Neural crest cell (in vitro differentiated cells): ENCODE measurements at regions not wholly inside any gene's neighbourhood (a gene's known extent, or its start where the extent isn't known, plus 50 kb on each side); places are given as distances from the start of the nearest gene placed in this dataset.

Experiments
- DNase-seq: peaks from one replicate; pipeline ENCODE4 v3.0.0; 2021; ENCODE audit warnings: low read depth, mixed read lengths, low spot score
- H3K27ac Mint-ChIP-seq: one replicate; pipeline ENCODE4 v1.8.0; 2021; ENCODE audit warnings: mild to moderate bottlenecking, mixed read lengths; ENCODE audit not compliant: unreplicated experiment
- H3K27me3 Mint-ChIP-seq: 2 replicates; pipeline ENCODE4 v1.8.0; 2021; ENCODE audit warnings: low read depth, mild to moderate bottlenecking, mixed read lengths
- H3K36me3 Mint-ChIP-seq: 2 replicates; pipeline ENCODE4 v1.8.0; 2021; ENCODE audit warnings: low read depth, mild to moderate bottlenecking, mixed read lengths
- H3K4me1 Mint-ChIP-seq: 2 replicates; pipeline ENCODE4 v1.8.0; 2021; ENCODE audit warnings: mixed read lengths
- H3K4me3 Mint-ChIP-seq: one replicate; pipeline ENCODE4 v1.8.0; 2021; ENCODE audit warnings: mild to moderate bottlenecking, mixed read lengths
- H3K9me3 Mint-ChIP-seq: 2 replicates; pipeline ENCODE4 v1.8.0; 2021; ENCODE audit warnings: mixed read lengths
- TF ChIP-seq, protein P1 (sequence below): fragments of 200-600 bp; sonication (generic); conservative IDR thresholded peaks from 2 replicates; pipeline ENCODE4 v1.5.0; 2021; ENCODE audit warnings: antibody characterized with exemption, mild to moderate bottlenecking

- Mint-ChIP-seq H3K9me3 (peaks cover 12% of the 10 kb centered on the region), H3K27ac (no peak overlapping the region), H3K4me1 (no peaks in the 10 kb centered on the region), H3K27me3 (no peaks in the 10 kb centered on the region), H3K4me3 (no peak overlapping the region), H3K36me3 (no peaks in the 10 kb centered on the region)
- TF ChIP-seq, protein P1, sequence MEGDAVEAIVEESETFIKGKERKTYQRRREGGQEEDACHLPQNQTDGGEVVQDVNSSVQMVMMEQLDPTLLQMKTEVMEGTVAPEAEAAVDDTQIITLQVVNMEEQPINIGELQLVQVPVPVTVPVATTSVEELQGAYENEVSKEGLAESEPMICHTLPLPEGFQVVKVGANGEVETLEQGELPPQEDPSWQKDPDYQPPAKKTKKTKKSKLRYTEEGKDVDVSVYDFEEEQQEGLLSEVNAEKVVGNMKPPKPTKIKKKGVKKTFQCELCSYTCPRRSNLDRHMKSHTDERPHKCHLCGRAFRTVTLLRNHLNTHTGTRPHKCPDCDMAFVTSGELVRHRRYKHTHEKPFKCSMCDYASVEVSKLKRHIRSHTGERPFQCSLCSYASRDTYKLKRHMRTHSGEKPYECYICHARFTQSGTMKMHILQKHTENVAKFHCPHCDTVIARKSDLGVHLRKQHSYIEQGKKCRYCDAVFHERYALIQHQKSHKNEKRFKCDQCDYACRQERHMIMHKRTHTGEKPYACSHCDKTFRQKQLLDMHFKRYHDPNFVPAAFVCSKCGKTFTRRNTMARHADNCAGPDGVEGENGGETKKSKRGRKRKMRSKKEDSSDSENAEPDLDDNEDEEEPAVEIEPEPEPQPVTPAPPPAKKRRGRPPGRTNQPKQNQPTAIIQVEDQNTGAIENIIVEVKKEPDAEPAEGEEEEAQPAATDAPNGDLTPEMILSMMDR = no peak
- no peak for DNase-seq
Measured at GRCh38 chr4:149101649-149102048, 659.4 kb upstream of the NR3C2 start.

GRCh38 chr4:149095811-149096210, 653.6 kb upstream of the NR3C2 start:
- H3K4me3 Mint-ChIP-seq = no peak overlapping the region
- H3K9me3 Mint-ChIP-seq = peaks cover 18% of the 10 kb centered on the region
- TF ChIP-seq, protein P1 = no peak
- no peaks in the 10 kb centered on the region for H3K4me1 Mint-ChIP-seq
- no peak overlapping the region for H3K27ac Mint-ChIP-seq
- no peaks in the 10 kb centered on the region for H3K27me3 Mint-ChIP-seq
- DNase-seq = no peak
- no peaks in the 10 kb centered on the region for H3K36me3 Mint-ChIP-seq

- no peaks in the 10 kb centered on the region for H3K4me1 Mint-ChIP-seq
- H3K9me3 Mint-ChIP-seq = peaks cover 16% of the 10 kb centered on the region
Measured at GRCh38 chr4:149095001-149095400, 652.8 kb upstream of the NR3C2 start.

DNA sequence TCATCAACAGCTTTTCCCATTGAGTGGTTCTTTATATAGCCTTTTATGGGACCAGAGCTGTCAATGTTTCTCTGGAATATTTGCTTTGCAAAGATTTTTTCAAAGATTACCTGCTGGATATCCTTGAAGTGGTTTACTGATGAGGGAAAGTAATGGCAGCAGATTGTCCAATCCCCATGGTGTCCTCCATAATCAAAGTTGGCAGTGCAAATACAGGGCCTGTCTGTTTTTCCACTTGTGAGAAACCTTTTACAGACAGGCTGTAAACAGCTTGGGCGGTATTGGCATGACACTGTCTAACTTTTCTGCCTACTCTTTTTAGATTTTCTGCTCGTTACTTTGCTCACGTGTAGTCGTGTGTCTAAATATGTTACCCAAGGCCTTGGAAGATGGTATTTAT, 641.9 kb upstream of the NR3C2 start:
- TF ChIP-seq, protein P1 = no peak
- Mint-ChIP-seq H3K27ac (no peak overlapping the region), H3K4me3 (no peak overlapping the region), H3K27me3 (no peaks in the 10 kb centered on the region), H3K4me1 (no peaks in the 10 kb centered on the region), H3K9me3 (no peaks in the 10 kb centered on the region), H3K36me3 (no peaks in the 10 kb centered on the region)
- DNase-seq = no peak

More at GRCh38 chr4:149095001-149095400, 652.8 kb upstream of the NR3C2 start:
- H3K4me3 Mint-ChIP-seq = no peak overlapping the region
- H3K27ac Mint-ChIP-seq = no peak overlapping the region
- TF ChIP-seq, protein P1 = no peak
- no peak for DNase-seq
- no peaks in the 10 kb centered on the region for H3K27me3 Mint-ChIP-seq
- H3K36me3 Mint-ChIP-seq = no peaks in the 10 kb centered on the region

DNA sequence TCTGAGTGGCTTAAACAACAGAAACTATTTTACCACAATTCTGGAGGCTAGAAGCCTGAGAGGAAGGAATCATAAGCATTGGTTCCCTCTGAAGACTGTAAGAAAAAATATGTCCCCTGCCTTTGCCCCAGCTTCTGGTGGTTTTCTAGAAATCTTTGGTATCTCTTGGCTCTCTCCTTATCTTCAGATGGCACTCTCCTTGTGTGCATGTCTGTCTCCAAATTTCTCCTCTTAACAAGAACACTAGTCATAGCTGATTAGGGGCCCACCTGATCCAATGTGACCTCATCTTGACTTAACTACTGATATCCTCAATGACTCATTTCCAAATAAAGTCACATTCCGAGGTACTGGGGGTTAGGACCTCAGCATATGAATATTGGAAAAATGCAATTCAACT, 635.0 kb upstream of the NR3C2 start:
- no peak overlapping the region for H3K27ac Mint-ChIP-seq
- H3K36me3 Mint-ChIP-seq = no peaks in the 10 kb centered on the region
- H3K4me3 Mint-ChIP-seq = no peak overlapping the region
- H3K9me3 Mint-ChIP-seq = no peaks in the 10 kb centered on the region
- no peaks in the 10 kb centered on the region for H3K4me1 Mint-ChIP-seq
- H3K27me3 Mint-ChIP-seq = no peaks in the 10 kb centered on the region
- TF ChIP-seq, protein P1 = no peak
- DNase-seq = no peak

- Mint-ChIP-seq H3K27ac (no peak overlapping the region), H3K9me3 (no peaks in the 10 kb centered on the region), H3K4me3 (no peak overlapping the region), H3K4me1 (no peaks in the 10 kb centered on the region), H3K36me3 (no peaks in the 10 kb centered on the region), H3K27me3 (no peaks in the 10 kb centered on the region)
- DNase-seq = no peak
- TF ChIP-seq, protein P1 = no peak
Measured at GRCh38 chr4:149076401-149076800, 634.2 kb upstream of the NR3C2 start.
